Activated T-helper 2 cell treated with anti-CD3 and anti-CD28 coated beads, Interferon-gamma antibody, Interleukin-2, Interleukin-4, amounts not matched to agents 10 μg/mL and 5 μg/mL and 100 μg/mL, durations not matched to agents 14 hours and 24 hours and 36 hours (primary cell): ENCODE measurements at regions not wholly inside any gene's neighbourhood (a gene's known extent, or its start where the extent isn't known, plus 50 kb on each side); places are given as distances from the start of the nearest gene placed in this dataset.

Experiments
- DNase-seq: peaks from one replicate; pipeline ENCODE4 v3.0.0; 2021; ENCODE audit warnings: low spot score
- H3K27ac Mint-ChIP-seq: one replicate; pipeline ENCODE4 v1.8.0; 2021; ENCODE audit warnings: mixed read lengths
- H3K27me3 Mint-ChIP-seq: one replicate; pipeline ENCODE4 v1.8.0; 2021; ENCODE audit warnings: low read depth, mixed read lengths
- H3K36me3 Mint-ChIP-seq: one replicate; pipeline ENCODE4 v1.8.0; 2021; ENCODE audit warnings: low read depth, mixed read lengths
- H3K4me1 Mint-ChIP-seq: one replicate; pipeline ENCODE4 v1.8.0; 2021; ENCODE audit warnings: low read depth, mixed read lengths
- H3K4me3 Mint-ChIP-seq: one replicate; pipeline ENCODE4 v1.8.0; 2021; ENCODE audit warnings: low read depth, mild to moderate bottlenecking, moderate library complexity, mixed read lengths
- H3K9me3 Mint-ChIP-seq: one replicate; pipeline ENCODE4 v1.8.0; 2021; ENCODE audit warnings: mixed read lengths
- intact Hi-C: fragments of 100-400 bp; cut with micrococcal nuclease; formaldehyde crosslinking; loops from one replicate; pipeline ENCODE4 v1.15.1; 2023

DNA sequence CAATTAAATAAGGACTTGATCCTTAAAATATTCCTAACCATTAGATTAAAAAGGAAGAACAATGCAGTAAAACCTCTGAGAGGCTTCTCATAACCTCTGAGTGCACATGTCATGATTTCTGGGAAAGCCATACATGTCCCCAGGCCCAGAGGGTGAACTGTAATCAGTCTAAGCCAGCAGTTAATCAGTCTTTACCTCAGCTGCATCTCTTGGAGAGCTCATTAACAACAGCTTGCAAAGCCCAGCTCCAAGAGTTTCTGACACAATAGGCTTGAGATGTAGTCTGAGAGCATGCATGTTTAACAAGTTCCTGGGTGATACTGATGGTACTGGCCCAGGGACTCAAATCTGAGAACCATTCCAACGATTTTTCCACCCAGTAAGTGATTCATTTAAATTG lies 392.1 kb downstream of the DNAH5 start:
- peaks cover 11% of the 10 kb centered on the region for H3K9me3 Mint-ChIP-seq
- no peak for DNase-seq
- H3K36me3 Mint-ChIP-seq, result no peaks in the 10 kb centered on the region
- H3K4me3 Mint-ChIP-seq, result no peak overlapping the region
- intact Hi-C loops, result no loop called here
- no peak overlapping the region for H3K27ac Mint-ChIP-seq
- H3K4me1 Mint-ChIP-seq, result no peaks in the 10 kb centered on the region
- no peaks in the 10 kb centered on the region for H3K27me3 Mint-ChIP-seq

DNA sequence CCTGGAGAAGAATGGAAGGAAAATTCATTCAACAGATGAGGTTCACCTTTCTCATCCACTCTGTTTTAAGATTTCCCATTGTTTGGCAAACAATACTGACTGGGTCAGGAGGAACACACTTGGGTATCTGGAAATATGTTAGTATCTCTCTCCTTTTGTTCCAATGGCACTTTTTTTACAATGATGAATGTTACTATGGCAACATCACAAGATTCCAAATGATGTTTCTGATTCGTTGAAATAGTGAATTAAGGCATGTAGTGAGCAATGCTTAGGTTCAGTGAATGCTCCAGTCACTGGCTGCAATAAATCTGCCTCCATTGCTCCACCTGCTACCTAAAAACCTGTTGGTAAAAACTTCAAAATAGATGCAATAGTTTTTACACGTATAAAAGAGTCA lies 392.8 kb downstream of the DNAH5 start:
- H3K9me3 Mint-ChIP-seq, result peaks cover 5% of the 10 kb centered on the region
- H3K27ac Mint-ChIP-seq, result no peak overlapping the region
- DNase-seq, result no peak
- H3K4me1 Mint-ChIP-seq, result no peaks in the 10 kb centered on the region
- no peaks in the 10 kb centered on the region for H3K36me3 Mint-ChIP-seq
- no peaks in the 10 kb centered on the region for H3K27me3 Mint-ChIP-seq
- no peak overlapping the region for H3K4me3 Mint-ChIP-seq
- intact Hi-C loops, result no loop called here

DNA sequence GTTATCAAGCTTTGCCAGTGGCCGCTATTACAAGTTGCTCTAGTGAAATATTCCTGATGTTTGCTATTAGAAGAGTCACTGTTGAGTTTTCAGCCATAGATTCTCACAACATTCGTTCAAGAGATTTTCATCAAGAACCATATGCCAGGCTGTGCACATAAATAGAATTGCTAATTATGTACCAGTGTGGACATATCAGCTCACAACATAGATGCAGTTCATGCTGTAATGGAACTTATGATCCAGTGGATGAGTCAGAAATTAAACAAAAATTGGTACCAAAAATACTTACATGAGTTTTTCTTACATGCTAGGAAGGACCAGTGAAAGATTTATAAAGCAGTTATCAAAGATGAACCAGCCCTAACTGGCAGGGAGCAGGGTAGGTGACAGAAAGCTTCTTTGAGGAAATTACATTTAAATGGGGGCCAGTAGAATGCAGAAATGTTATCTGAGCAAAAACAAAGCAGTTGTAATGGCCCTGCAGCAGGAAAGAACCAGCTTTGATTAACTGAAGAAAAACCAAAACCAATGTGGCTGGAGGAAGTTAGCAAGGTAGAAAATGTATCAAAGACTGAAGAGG lies 404.2 kb downstream of the DNAH5 start:
- no peak overlapping the region for H3K27ac Mint-ChIP-seq
- DNase-seq, result no peak
- no peaks in the 10 kb centered on the region for H3K36me3 Mint-ChIP-seq
- H3K27me3 Mint-ChIP-seq, result no peaks in the 10 kb centered on the region
- no peak overlapping the region for H3K4me3 Mint-ChIP-seq
- peaks cover 30% of the 10 kb centered on the region for H3K9me3 Mint-ChIP-seq
- H3K4me1 Mint-ChIP-seq, result no peaks in the 10 kb centered on the region
- intact Hi-C loops, result no loop called here

DNA sequence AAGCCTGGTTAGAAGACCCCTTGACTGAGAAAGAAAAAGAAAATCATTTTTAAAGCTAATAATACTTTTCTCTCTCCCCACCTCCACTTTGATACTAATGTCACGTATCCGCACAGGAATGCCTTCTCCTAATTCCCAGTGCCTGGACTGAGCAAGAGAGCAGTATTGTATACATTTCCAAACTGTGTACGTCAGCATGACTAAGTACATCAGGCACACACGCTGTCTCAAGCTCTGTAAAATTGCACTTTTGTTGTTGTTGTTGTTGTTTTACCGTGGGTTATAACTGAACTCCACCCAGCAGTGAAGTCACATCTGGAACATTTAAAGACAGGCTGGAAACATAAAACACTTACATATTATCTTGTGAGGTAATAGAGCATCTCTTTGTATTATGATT lies 407.6 kb downstream of the DNAH5 start:
- no peak for DNase-seq
- no peaks in the 10 kb centered on the region for H3K4me1 Mint-ChIP-seq
- no peaks in the 10 kb centered on the region for H3K27me3 Mint-ChIP-seq
- no peaks in the 10 kb centered on the region for H3K36me3 Mint-ChIP-seq
- peaks cover 11% of the 10 kb centered on the region for H3K9me3 Mint-ChIP-seq
- intact Hi-C loops, result no loop called here
- H3K4me3 Mint-ChIP-seq, result no peak overlapping the region
- no peak overlapping the region for H3K27ac Mint-ChIP-seq

GRCh38 chr5:13533833-13534232 lies 410.7 kb downstream of the DNAH5 start:
- Mint-ChIP-seq H3K9me3 (peaks cover 10% of the 10 kb centered on the region), H3K4me1 (no peaks in the 10 kb centered on the region), H3K4me3 (no peak overlapping the region), H3K36me3 (no peaks in the 10 kb centered on the region), H3K27ac (no peak overlapping the region), H3K27me3 (no peaks in the 10 kb centered on the region)
- intact Hi-C loops, result no loop called here
- DNase-seq, result no peak

DNA sequence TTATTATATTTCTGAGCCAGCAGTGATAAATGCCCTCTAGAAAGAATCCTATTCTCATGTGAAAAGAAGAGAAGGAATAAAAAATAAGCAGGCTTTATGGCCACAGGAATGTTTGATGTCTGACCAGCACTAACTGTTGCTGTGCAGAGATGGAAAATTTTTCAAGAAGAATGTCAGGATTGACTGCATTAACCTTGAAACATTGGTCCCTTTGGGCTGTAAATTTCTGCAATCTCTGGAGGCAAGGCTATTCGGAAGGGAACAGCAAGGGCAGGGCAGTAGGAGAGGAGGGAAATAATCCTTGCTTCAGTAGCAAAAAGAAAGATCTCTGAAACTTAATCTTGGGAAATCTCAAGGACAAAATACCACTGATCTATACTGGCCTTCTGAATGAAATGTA lies 415.2 kb downstream of the DNAH5 start:
- Mint-ChIP-seq H3K4me3 (no peak overlapping the region), H3K9me3 (no peaks in the 10 kb centered on the region), H3K27me3 (no peaks in the 10 kb centered on the region), H3K4me1 (no peaks in the 10 kb centered on the region), H3K36me3 (no peaks in the 10 kb centered on the region), H3K27ac (no peak overlapping the region)
- DNase-seq, result no peak
- intact Hi-C loops, result no loop called here

DNA sequence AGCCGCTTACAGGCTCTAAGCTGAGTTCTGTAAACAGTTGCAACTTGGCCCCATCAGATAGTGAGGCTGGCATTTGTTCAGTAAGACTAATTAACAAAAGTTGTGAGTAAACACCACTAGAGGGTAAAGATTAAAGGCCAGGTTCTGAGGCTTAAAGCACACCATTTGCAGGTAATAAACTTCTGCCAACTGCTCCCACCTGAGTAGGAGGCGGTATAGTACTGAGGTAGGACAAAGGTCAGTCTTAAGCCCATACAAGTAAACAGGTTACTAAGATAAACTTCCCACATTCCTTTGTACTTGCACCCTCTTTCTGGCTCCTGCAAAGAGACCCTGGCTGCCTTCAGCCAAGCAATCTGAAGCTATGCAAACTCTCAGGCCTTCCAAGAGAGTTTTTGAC lies 419.6 kb downstream of the DNAH5 start:
- H3K9me3 Mint-ChIP-seq, result peaks cover 17% of the 10 kb centered on the region
- H3K27ac Mint-ChIP-seq, result no peak overlapping the region
- H3K36me3 Mint-ChIP-seq, result no peaks in the 10 kb centered on the region
- no peaks in the 10 kb centered on the region for H3K27me3 Mint-ChIP-seq
- DNase-seq, result no peak
- H3K4me1 Mint-ChIP-seq, result no peaks in the 10 kb centered on the region
- intact Hi-C loops, result no loop called here
- H3K4me3 Mint-ChIP-seq, result no peak overlapping the region

DNA sequence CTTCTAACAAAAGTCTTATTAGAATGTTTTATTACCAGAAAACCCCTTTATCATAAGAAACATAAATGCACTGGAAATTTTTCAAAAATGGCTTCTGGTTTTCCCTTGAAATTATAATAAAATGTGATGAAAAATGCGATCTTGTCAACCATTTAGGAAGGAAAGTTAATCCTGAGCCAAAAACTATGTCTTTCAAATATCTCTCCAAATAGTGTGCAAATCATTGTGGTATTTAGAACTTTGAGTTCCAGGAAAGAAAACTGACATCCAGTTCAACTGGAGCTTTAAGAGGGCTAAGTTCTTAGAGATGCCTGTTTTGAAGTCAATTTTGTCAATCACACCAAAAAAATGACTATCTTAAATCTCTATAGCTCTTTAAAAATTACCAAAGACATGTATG lies 425.4 kb downstream of the DNAH5 start:
- Mint-ChIP-seq H3K27me3 (no peaks in the 10 kb centered on the region), H3K36me3 (no peaks in the 10 kb centered on the region), H3K9me3 (peaks cover 27% of the 10 kb centered on the region), H3K4me3 (no peak overlapping the region), H3K27ac (no peak overlapping the region), H3K4me1 (no peaks in the 10 kb centered on the region)
- no peak for DNase-seq
- intact Hi-C loops, result no loop called here

DNA sequence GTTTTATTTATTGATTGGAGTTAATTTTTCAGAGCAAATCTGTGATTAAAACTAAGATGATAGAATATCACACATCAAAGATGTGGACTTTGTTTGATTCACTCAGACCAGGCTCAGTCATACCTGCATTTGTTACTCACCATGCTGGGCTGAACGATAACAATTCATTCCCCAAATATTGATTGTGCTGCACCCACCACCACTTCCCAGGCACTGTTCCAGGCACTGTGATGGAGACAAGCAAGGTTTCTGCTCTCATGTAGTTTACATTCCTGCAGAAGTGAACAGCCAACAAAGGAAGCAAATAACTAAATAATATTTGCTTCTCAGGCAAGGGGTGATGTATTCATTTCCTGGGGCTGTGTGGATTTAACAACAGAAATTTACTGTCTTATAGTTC lies 428.3 kb downstream of the DNAH5 start:
- Mint-ChIP-seq H3K36me3 (no peaks in the 10 kb centered on the region), H3K27ac (no peak overlapping the region), H3K27me3 (no peaks in the 10 kb centered on the region), H3K4me1 (no peaks in the 10 kb centered on the region), H3K9me3 (peaks cover 25% of the 10 kb centered on the region), H3K4me3 (no peak overlapping the region)
- DNase-seq, result no peak
- intact Hi-C loops, result no loop called here

GRCh38 chr5:13511442-13511841 lies 433.0 kb downstream of the DNAH5 start:
- Mint-ChIP-seq H3K4me1 (no peaks in the 10 kb centered on the region), H3K36me3 (no peaks in the 10 kb centered on the region), H3K27ac (no peak overlapping the region), H3K9me3 (peaks cover 32% of the 10 kb centered on the region), H3K4me3 (no peak overlapping the region), H3K27me3 (no peaks in the 10 kb centered on the region)
- DNase-seq, result no peak
- intact Hi-C loops, result no loop called here

- Mint-ChIP-seq H3K9me3 (peaks cover 38% of the 10 kb centered on the region), H3K36me3 (no peaks in the 10 kb centered on the region), H3K27me3 (no peaks in the 10 kb centered on the region), H3K4me1 (no peaks in the 10 kb centered on the region), H3K27ac (no peak overlapping the region), H3K4me3 (no peak overlapping the region)
- no peak for DNase-seq
- intact Hi-C loops, result no loop called here
Measured at GRCh38 chr5:13510616-13511015, 433.9 kb downstream of the DNAH5 start.

- Mint-ChIP-seq H3K36me3 (no peaks in the 10 kb centered on the region), H3K27me3 (no peaks in the 10 kb centered on the region), H3K27ac (no peak overlapping the region), H3K4me1 (no peaks in the 10 kb centered on the region), H3K9me3 (peaks cover 39% of the 10 kb centered on the region), H3K4me3 (no peak overlapping the region)
- intact Hi-C loops, result no loop called here
- no peak for DNase-seq
Measured at GRCh38 chr5:13508559-13508958, 435.9 kb downstream of the DNAH5 start.

- DNase-seq, result no peak
- H3K9me3 Mint-ChIP-seq, result peaks cover 26% of the 10 kb centered on the region
- no peaks in the 10 kb centered on the region for H3K4me1 Mint-ChIP-seq
- H3K36me3 Mint-ChIP-seq, result no peaks in the 10 kb centered on the region
- intact Hi-C loops, result no loop called here
- H3K27me3 Mint-ChIP-seq, result no peaks in the 10 kb centered on the region
- no peak overlapping the region for H3K27ac Mint-ChIP-seq
- no peak overlapping the region for H3K4me3 Mint-ChIP-seq
Measured at GRCh38 chr5:13505326-13505725, 439.2 kb downstream of the DNAH5 start.

DNA sequence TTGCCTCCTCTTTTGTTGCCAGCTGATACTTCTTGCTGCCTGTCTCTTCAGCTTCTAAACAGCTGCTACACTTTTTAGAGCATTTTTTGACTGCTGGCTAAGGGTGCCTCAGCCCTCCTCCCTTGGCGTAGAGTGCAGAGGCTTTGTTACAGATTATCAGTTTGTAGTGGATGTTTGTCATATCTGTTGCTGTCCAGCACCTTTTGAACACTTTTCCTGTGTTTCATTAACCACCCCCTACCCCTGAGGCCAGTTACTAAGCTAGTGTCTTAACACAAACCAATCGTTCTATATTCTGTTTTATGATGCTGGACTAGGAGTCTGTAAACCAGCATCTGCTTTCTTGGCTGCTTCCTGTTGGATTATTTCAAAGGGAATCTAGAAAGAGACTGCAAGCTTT lies 441.5 kb downstream of the DNAH5 start:
- Mint-ChIP-seq H3K36me3 (no peaks in the 10 kb centered on the region), H3K4me1 (no peaks in the 10 kb centered on the region), H3K9me3 (peaks cover 41% of the 10 kb centered on the region), H3K27ac (no peak overlapping the region), H3K27me3 (no peaks in the 10 kb centered on the region), H3K4me3 (no peak overlapping the region)
- intact Hi-C loops, result no loop called here
- DNase-seq, result no peak
